ENCODE measurements at regions not wholly inside any gene's neighbourhood (a gene's known extent, or its start where the extent isn't known, plus 50 kb on each side); places are given as distances from the start of the nearest gene placed in this dataset.

DNA sequence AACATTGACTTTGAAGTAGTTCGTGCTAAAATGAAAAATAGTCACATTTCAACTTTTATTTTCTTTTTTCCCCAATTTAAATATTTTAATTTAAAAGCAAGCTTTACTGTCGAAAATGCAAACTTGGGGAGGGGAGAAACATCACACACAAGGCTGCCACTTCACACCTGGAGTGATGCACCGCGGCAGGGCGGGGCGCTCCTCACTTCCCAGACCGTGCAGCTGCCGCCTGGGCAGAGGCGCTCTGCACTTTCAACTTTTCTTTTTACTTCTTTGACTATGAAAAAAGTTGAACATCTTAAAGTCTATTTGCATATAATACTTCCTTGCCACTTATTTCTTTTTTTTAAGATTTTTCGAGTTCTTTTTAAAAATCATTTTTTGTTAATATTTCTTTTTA, 993.3 kb upstream of the GJE1 start:
- intact Hi-C loops (cut with micrococcal nuclease): no loop called here
- TF ChIP-seq, protein P1, sequence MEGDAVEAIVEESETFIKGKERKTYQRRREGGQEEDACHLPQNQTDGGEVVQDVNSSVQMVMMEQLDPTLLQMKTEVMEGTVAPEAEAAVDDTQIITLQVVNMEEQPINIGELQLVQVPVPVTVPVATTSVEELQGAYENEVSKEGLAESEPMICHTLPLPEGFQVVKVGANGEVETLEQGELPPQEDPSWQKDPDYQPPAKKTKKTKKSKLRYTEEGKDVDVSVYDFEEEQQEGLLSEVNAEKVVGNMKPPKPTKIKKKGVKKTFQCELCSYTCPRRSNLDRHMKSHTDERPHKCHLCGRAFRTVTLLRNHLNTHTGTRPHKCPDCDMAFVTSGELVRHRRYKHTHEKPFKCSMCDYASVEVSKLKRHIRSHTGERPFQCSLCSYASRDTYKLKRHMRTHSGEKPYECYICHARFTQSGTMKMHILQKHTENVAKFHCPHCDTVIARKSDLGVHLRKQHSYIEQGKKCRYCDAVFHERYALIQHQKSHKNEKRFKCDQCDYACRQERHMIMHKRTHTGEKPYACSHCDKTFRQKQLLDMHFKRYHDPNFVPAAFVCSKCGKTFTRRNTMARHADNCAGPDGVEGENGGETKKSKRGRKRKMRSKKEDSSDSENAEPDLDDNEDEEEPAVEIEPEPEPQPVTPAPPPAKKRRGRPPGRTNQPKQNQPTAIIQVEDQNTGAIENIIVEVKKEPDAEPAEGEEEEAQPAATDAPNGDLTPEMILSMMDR (IDR thresholded peaks at IDR 0.05; ENCODE audit: borderline replicate concordance): no peak
- H3K27me3 ChIP-seq (ENCODE audit: low read depth): no peaks in the 10 kb centered on the region
- DNase-seq: no peak
- peaks cover 13% of the 10 kb centered on the region for H3K4me1 ChIP-seq
- H3K27ac ChIP-seq (replicated peaks): no peak overlapping the region
- H3K4me3 ChIP-seq: no peak overlapping the region
- no peaks in the 10 kb centered on the region for H3K9me3 ChIP-seq (replicated peaks)
- no peaks in the 10 kb centered on the region for H3K36me3 ChIP-seq

DNA sequence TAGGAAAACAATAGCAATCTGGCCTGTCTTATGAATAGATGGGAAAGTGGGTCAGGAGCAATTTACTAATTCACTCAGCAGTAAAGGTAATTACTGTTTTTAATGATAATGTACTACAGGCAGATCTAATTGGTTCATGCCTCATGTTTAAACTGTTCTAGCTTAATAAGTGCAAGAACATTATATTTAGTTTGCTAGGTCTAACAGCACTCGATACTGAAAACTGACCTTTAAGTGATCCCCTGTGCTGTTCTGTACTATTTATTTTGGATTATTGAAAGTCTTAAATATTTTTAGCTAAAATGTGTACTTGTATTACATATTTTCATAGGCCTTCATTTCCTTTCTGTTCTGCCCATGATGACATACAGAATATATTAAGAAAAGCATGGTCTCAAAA, 998.0 kb upstream of the GJE1 start:
- TF ChIP-seq, protein P1 (IDR thresholded peaks at IDR 0.05; ENCODE audit: borderline replicate concordance): no peak
- no peaks in the 10 kb centered on the region for H3K9me3 ChIP-seq (replicated peaks)
- H3K36me3 ChIP-seq: no peaks in the 10 kb centered on the region
- no peaks in the 10 kb centered on the region for H3K27me3 ChIP-seq (ENCODE audit: low read depth)
- H3K4me1 ChIP-seq: no peaks in the 10 kb centered on the region
- intact Hi-C loops (cut with micrococcal nuclease): no loop called here
- no peak for DNase-seq
- no peak overlapping the region for H3K4me3 ChIP-seq
- H3K27ac ChIP-seq (replicated peaks): no peak overlapping the region

DNA sequence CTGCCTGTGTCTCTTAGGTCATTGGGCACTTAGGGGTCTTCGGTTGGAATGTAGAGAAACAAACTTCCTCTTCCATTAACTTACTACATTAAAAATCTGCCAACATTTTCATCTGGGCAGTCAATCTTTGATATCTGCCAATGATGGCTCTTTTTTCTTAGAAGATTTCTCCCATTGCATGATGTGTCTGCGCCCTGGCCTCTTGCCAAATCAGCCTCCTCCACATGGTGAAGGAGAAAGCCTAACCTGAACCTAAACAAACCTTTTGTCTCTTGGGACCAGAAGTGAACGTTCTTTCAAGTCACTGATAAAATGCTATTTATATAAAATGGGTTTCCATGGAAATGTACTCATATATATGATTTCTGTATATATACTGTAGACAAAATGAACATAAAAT, 998.9 kb upstream of the GJE1 start:
- Histone ChIP-seq H3K27ac (replicated peaks) (no peak overlapping the region), H3K4me1 (no peaks in the 10 kb centered on the region), H3K4me3 (no peak overlapping the region), H3K36me3 (no peaks in the 10 kb centered on the region), H3K27me3 (ENCODE audit: low read depth) (no peaks in the 10 kb centered on the region), H3K9me3 (replicated peaks) (no peaks in the 10 kb centered on the region)
- TF ChIP-seq, protein P1 (IDR thresholded peaks at IDR 0.05; ENCODE audit: borderline replicate concordance): no peak
- intact Hi-C loops (cut with micrococcal nuclease): no loop called here
- DNase-seq: no peak

DNA sequence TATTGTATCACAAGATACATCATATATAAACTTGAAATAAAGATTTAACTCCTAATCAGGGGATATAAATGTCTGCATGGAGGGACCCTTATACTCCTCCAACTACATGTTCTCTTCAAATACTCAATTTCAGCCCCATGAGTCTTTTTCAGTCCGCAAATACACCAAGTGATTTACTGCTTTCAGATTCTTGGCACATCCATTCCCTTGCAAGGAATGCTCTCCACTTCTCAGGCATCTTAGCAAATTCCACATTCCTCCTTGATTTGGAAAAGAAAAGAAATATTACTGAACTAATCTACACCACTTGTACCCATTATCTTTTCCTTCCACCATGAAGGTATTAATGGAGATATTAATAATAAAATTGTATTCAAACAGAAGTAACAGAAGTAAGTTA, 999.4 kb upstream of the GJE1 start:
- TF ChIP-seq, protein P1 (IDR thresholded peaks at IDR 0.05; ENCODE audit: borderline replicate concordance): no peak
- no peak for DNase-seq
- H3K27ac ChIP-seq (replicated peaks): no peak overlapping the region
- no peaks in the 10 kb centered on the region for H3K9me3 ChIP-seq (replicated peaks)
- no peak overlapping the region for H3K4me3 ChIP-seq
- H3K4me1 ChIP-seq: no peaks in the 10 kb centered on the region
- intact Hi-C loops (cut with micrococcal nuclease): no loop called here
- no peaks in the 10 kb centered on the region for H3K36me3 ChIP-seq
- H3K27me3 ChIP-seq (ENCODE audit: low read depth): no peaks in the 10 kb centered on the region

DNA sequence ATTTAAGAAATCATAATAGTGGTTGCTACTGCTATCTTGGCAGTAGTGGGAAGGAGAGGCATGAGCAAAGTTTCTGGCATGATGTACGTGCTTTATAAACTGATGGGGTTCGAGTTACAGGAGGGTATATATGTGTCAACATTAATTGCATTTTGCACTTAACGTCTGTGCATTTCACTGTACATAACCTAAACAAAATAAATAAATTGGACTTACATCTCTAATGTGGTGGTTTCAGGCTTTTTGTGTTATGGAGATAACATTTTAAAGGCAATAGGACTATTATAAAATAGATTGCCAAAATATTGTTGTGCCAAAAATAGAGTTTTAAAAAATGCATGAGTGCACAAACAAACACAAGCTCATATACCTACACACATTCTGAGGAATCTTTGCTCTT, 1001.1 kb upstream of the GJE1 start:
- intact Hi-C loops (cut with micrococcal nuclease): no loop called here
- no peaks in the 10 kb centered on the region for H3K27me3 ChIP-seq (ENCODE audit: low read depth)

More for the DNA sequence above, 1001.1 kb upstream of the GJE1 start:
- DNase-seq: no peak
- Histone ChIP-seq H3K9me3 (replicated peaks) (no peaks in the 10 kb centered on the region), H3K4me1 (no peaks in the 10 kb centered on the region), H3K36me3 (no peaks in the 10 kb centered on the region), H3K27ac (replicated peaks) (no peak overlapping the region), H3K4me3 (no peak overlapping the region)
- TF ChIP-seq, protein P1 (IDR thresholded peaks at IDR 0.05; ENCODE audit: borderline replicate concordance): no peak
